Smooth muscle cell (in vitro differentiated cells): ENCODE measurements at regions not wholly inside any gene's neighbourhood (a gene's known extent, or its start where the extent isn't known, plus 50 kb on each side); places are given as distances from the start of the nearest gene placed in this dataset.

Experiments used
- DNase-seq: peaks from one replicate; lab custom pipeline; 2025; ENCODE audit not compliant: unreplicated experiment; lab: John Stamatoyannopoulos, UW
- H2AFZ ChIP-seq: fragments of 200-600 bp; sonication (generic); 2 replicates; pipeline ENCODE4 v1.6.0; 2016; ENCODE audit warnings: antibody characterized with exemption, low read depth, mild to moderate bottlenecking
- H3F3A ChIP-seq: fragments of 200-600 bp; sonication (generic); 2 replicates; pipeline ENCODE4 v1.6.0; 2017; ENCODE audit warnings: antibody characterized with exemption, low read depth
- H3K27ac ChIP-seq: fragments of 200-600 bp; sonication (generic); 2 replicates; pipeline ENCODE4 v1.5.1; 2016; ENCODE audit warnings: low read depth, mild to moderate bottlenecking
- H3K27me3 ChIP-seq: fragments of 200-600 bp; sonication (generic); 2 replicates; pipeline ENCODE4 v1.6.1; 2016; ENCODE audit warnings: low read depth, mild to moderate bottlenecking
- H3K36me3 ChIP-seq: fragments of 200-600 bp; sonication (generic); 2 replicates; pipeline ENCODE4 v1.5.1; 2016; ENCODE audit warnings: low read depth
- H3K4me1 ChIP-seq: fragments of 200-600 bp; sonication (generic); 2 replicates; pipeline ENCODE4 v1.5.1; 2016; ENCODE audit warnings: low read depth
- H3K4me2 ChIP-seq: fragments of 200-600 bp; sonication (generic); 2 replicates; pipeline ENCODE4 v1.6.0; 2016; ENCODE audit warnings: mild to moderate bottlenecking
- H3K4me3 ChIP-seq: fragments of 200-600 bp; sonication (generic); 2 replicates; pipeline ENCODE4 v1.5.1; 2016; ENCODE audit warnings: mild to moderate bottlenecking
- H3K79me2 ChIP-seq: fragments of 200-600 bp; sonication (generic); 2 replicates; pipeline ENCODE4 v1.6.0; 2016; ENCODE audit warnings: low read depth, mild to moderate bottlenecking
- H3K9ac ChIP-seq: fragments of 200-600 bp; sonication (generic); 2 replicates; pipeline ENCODE4 v1.6.0; 2016; ENCODE audit warnings: low read depth
- H3K9me3 ChIP-seq: fragments of 200-600 bp; sonication (generic); replicated peaks from 2 replicates; pipeline ENCODE4 v1.5.1; 2016; ENCODE audit warnings: low read depth
- H4K20me1 ChIP-seq: fragments of 200-600 bp; sonication (generic); 2 replicates; pipeline ENCODE4 v1.6.0; 2016; ENCODE audit warnings: low read depth
- CTCF ChIP-seq: fragments of 200-600 bp; sonication (generic); IDR thresholded peaks from 2 replicates; pipeline ENCODE4 v1.5.1; 2017; ENCODE audit warnings: borderline replicate concordance, mild to moderate bottlenecking, antibody characterized with exemption; ENCODE audit not compliant: insufficient read depth, poor library complexity, severe bottlenecking
- WGBS: methylation state at CpG from one replicate; pipeline ENCODE4 v1.1.7; 2016; ENCODE audit warnings: low lambda C conversion rate; 5-methylcytosine and 5-hydroxymethylcytosine counted together

- no peaks in the 10 kb centered on the region for H4K20me1 ChIP-seq
- no peak for TF ChIP-seq CTCF
- no peak overlapping the region for H2AFZ ChIP-seq
- no peaks in the 10 kb centered on the region for H3K9me3 ChIP-seq
- no peak overlapping the region for H3K27ac ChIP-seq
- no peaks in the 10 kb centered on the region for H3K27me3 ChIP-seq
- DNase-seq: no peak
- H3K4me1 ChIP-seq: no peaks in the 10 kb centered on the region
- H3K4me2 ChIP-seq: no peak overlapping the region
- no peaks in the 10 kb centered on the region for H3K36me3 ChIP-seq
- H3K4me3 ChIP-seq: no peak overlapping the region
- no peaks in the 10 kb centered on the region for H3F3A ChIP-seq
- H3K79me2 ChIP-seq: no peaks in the 10 kb centered on the region
- no peak overlapping the region for H3K9ac ChIP-seq
Measured at GRCh38 chr12:78306236-78306635, 475.5 kb downstream of the NAV3 start.

GRCh38 chr12:78308701-78309100 lies 478.0 kb downstream of the NAV3 start:
- no peaks in the 10 kb centered on the region for H3K79me2 ChIP-seq
- no peak overlapping the region for H2AFZ ChIP-seq
- H3K9me3 ChIP-seq: no peaks in the 10 kb centered on the region
- H4K20me1 ChIP-seq: no peaks in the 10 kb centered on the region
- no peaks in the 10 kb centered on the region for H3K4me1 ChIP-seq
- no peak for DNase-seq
- no peak overlapping the region for H3K4me2 ChIP-seq
- no peak overlapping the region for H3K9ac ChIP-seq
- H3K36me3 ChIP-seq: no peaks in the 10 kb centered on the region
- no peaks in the 10 kb centered on the region for H3K27me3 ChIP-seq
- H3F3A ChIP-seq: no peaks in the 10 kb centered on the region
- TF ChIP-seq CTCF: no peak
- H3K27ac ChIP-seq: no peak overlapping the region
- no peak overlapping the region for H3K4me3 ChIP-seq

- H3K4me1 ChIP-seq: no peaks in the 10 kb centered on the region
- H3K9me3 ChIP-seq: no peaks in the 10 kb centered on the region
- no peaks in the 10 kb centered on the region for H3K27me3 ChIP-seq
- H2AFZ ChIP-seq: no peak overlapping the region
- no peak overlapping the region for H3K9ac ChIP-seq
- H3K4me3 ChIP-seq: no peak overlapping the region
- no peaks in the 10 kb centered on the region for H3K36me3 ChIP-seq
- H3K4me2 ChIP-seq: no peak overlapping the region
- no peaks in the 10 kb centered on the region for H4K20me1 ChIP-seq
- TF ChIP-seq CTCF: no peak
- no peaks in the 10 kb centered on the region for H3K79me2 ChIP-seq
- no peak overlapping the region for H3K27ac ChIP-seq
- 77% methylated on average over 3 of the region's 3 CpGs for WGBS
- H3F3A ChIP-seq: no peaks in the 10 kb centered on the region
- DNase-seq: no peak
Measured at GRCh38 chr12:78315028-78315427, 484.3 kb downstream of the NAV3 start.

- Histone ChIP-seq H3K4me2 (no peak overlapping the region), H3K79me2 (no peaks in the 10 kb centered on the region), H3K4me1 (no peaks in the 10 kb centered on the region), H3K9ac (no peak overlapping the region), H2AFZ (no peak overlapping the region), H3K4me3 (no peak overlapping the region), H3K27me3 (no peaks in the 10 kb centered on the region), H4K20me1 (no peaks in the 10 kb centered on the region), H3K9me3 (no peaks in the 10 kb centered on the region), H3K27ac (no peak overlapping the region), H3K36me3 (no peaks in the 10 kb centered on the region), H3F3A (no peaks in the 10 kb centered on the region)
- DNase-seq: no peak
- WGBS: 63% methylated on average over 4 of the region's 4 CpGs
- TF ChIP-seq CTCF: no peak
Measured at GRCh38 chr12:78316136-78316535, 485.4 kb downstream of the NAV3 start.
